Colon (tissue), 2 donors: ENCODE measurements at regions not wholly inside any gene's neighbourhood (a gene's known extent, or its start where the extent isn't known, plus 50 kb on each side); places are given as distances from the start of the nearest gene placed in this dataset.
"Not testable (repeated sequence)": the region's sequence is repeated elsewhere in the genome, so short reads cannot be mapped to it uniquely, and the experiment has no call there.

Experiments used
- FAIRE-seq: peaks from 2 replicates; lab custom pipeline; 2012; peaks lifted over from hg19 to GRCh38; lab: Jason Lieb, UNC
- donor health status: control.
- donor health status: control.

DNA sequence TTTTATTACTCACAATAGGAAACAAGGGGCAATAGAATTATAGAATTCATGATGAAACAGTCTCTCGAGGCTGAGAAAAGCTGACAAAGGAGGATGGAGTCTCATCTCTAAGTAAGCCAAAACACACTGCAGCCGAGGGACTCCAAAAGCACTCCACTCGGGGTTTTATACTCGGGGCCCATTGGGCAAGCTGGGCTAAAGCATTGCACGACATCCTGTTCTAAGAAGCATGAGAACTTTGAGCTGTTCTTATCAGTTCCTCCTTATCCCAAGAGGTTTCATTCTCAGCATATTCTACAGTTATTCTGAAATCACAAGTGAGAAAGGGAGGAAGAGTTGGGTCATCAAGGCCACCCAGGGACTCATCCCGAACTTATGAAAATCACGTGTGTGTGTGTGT lies 1475.5 kb downstream of the PCDH18 start:
- no peak for FAIRE-seq

DNA sequence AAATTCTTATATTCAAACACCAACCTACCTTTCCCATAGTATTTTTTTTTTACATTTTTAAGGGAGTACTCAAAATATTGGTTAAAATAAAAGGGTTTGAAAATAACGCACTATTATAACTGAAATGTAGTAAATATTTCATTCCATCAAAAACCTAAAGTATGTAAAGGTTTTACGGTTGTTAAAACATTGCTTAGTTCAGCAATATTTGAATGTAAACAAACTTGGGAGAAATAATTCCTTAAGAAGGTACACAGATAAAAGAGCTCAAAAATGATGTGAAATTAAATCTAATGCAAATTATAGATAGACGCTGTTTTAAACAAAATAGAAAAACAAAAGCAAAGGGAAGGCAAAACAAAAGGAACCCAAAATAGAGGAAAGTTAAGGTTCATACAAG lies 1476.9 kb downstream of the PCDH18 start:
- FAIRE-seq, result no peak

DNA sequence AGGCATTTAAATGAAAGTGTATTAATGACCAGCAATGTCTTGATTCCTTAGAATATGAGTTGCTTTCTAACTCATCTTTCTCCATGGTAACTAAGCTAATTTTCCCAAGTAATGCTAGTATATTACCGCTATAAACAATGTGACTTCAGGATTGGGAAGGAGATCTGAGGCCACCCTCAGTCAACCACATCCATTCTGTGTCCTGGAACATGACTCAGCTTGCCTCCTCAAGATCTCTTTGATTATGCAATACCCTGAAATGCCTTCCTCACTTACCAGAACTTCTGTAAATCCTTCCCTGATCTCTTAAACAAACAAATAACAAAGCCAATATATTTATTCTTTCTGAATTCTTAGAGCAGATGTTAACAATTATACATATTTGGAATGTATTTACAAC lies 1495.5 kb downstream of the PCDH18 start:
- no peak for FAIRE-seq

DNA sequence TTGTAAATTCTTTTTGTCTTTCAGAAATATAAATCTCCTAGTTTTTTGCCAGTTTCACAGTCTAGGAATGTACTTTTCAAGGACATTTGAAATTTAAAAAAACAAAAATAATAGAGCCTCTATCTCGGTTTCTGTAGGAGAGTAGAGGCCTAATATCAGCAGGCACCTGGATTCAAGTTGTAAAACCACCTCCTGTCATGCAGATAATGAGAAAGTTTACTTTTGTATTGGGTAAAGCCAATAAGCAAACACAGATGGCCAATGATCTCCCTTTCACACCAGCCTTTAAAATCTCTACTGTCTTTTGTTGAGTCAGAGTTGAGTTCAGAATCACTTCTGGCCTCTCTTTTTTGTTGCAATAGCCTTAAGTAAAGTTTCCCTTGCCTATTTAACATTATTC lies 1499.9 kb downstream of the PCDH18 start:
- FAIRE-seq, result no peak

DNA sequence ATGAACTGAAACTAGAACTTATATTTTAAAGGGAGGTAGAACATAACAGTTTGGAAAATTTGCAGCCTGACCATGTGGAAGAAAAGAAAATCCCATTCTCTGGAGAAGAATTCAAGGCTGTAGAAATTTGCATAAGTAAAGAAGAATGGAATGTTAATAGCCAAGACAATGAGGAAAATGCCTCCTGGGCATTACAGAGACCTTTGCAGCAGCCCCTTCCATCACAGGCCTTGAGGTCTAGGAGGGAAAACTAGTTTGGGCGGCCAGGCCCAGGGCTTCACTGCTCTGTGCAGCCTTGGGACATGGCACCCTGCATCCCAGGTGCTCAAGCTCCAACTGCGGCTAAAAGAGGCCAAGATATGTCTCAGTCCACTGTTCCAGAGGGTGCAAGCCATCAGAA lies 1506.8 kb downstream of the PCDH18 start:
- FAIRE-seq, result no peak

DNA sequence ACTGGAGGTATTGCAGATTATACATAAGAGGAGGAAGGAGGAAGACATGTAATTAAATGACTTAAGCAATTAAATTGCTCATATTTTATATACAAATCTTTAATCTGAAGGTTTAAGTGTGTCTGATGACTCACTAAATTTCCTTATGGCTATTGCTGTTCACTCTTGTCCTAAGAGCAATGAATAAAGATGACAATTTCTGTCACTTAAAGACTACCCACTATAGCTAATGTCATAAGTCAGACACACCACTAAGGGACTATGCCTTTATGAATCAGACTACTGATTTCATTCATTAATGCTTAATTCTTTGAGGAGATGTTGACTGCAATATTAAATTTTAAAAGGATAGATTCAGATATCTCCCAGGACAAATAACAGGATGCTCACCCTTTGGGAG lies 1514.7 kb downstream of the PCDH18 start:
- FAIRE-seq, result no peak

DNA sequence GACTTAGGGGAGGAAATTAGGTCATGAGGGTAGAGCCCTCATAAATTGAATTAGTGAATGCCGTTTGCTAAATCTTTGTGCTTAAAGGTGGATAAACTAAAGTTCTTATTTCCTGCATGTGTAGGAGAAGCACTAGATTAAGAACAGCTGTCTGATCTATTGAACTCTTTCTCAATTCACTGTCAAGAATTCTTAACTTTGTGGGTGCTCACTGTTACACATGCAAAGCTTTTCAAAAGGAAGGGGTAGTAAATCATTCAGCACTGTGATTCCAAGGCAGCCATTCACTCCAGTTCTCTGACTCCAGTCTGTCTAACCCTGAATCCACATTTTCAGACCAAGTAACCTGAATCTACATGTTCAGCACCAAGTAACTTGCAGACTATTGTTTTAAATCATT lies 1520.1 kb downstream of the PCDH18 start:
- no peak for FAIRE-seq

DNA sequence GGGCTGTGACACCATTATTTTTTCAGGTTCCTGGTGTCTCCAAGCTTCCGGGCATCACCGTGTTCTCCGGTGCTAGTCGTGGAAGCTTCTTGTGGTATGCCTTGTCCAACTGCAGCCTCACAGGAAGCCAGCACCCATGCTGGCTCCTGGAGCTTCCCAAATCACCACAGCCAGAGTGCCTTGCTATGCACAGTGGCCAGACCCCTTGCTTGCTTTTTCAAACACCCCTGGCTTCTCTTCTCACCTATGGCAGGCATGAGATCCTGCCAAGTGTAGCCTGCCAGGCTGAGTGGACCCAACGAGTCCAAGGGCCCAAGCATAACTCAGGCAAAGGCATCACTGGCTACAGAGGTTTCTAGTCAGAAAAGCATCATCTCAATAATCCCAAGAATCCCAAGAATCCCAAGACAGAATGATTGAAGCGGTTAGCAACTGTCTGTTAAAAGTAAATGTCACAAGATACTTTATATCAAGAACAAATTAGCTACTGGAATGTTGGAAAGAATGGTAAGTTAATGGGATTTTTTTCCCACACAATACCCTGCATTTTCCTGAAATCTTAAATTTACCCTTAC lies 1522.9 kb downstream of the PCDH18 start:
- FAIRE-seq, result no peak

DNA sequence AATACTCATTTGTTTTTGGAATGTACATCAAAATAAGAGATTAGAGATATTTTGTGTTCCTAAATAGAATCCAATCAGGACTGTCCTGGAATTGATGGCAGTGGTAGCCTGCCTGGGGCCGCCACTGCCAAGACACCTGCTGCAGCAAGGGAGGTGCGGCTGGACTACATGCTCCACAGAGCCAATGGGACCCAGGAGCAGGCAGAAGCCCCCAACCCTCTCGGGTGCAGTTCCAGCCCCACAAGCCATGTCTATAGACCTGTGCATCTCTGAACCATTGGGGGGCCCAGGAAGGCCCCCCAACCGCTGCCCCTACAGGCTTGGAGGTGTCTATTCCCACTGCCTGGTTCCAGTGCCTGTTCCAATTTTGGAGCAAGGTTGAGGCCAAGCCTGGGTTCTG lies 1524.3 kb downstream of the PCDH18 start:
- no peak for FAIRE-seq

DNA sequence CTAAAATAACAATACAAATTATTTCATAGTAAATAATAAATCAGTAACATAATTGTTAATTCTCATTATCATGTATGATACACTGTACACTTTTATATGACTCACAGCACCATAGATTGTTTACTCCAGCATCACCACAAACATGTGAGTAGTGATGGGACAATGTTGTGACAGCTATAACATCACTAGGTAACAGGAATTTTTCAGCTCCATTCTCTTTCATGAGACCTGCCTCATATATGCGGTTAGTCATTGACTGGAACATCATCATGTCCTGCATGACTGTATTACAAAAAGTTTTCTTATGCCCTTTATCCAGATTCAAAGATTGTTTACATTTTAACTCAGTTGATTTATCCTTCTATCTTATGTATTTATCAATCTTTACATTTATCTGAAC lies 1530.0 kb downstream of the PCDH18 start:
- FAIRE-seq, result no peak

DNA sequence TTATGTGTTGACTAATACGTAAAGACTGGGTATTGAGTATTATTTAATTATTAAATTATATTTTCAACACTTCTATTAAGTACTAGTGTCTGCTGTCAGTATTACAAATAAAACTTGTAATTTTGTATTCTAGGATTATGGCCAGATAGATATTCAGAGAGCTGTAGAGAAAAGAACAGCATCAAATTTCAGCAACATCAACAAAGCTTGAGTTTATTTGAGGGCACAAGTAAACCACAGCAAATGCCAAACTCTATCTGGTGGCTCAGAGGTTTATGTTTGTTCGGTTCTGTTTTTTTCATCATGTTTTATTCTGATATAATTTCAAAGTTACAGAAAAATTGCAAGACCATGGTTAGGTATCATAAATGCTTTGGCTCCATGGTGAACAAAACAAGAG lies 1530.5 kb downstream of the PCDH18 start:
- no peak for FAIRE-seq

DNA sequence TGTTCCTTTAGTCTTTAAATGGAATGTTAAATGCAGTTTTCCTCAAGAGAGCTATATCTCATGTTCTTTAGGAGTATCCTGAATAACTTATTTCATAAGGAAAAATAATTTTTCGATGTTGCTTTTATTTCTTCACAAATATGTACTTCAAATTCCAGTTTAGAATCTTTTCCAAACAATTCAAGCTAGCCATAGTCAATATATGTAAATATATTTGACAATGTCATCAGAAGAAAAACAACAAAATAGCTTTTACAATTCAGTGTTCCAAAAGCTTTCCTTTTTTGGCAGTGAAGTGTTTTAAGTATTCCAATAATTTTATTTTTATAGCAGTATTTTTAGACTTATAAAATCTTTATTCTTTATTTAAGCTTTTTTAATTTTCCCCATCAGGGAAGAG lies 1532.0 kb downstream of the PCDH18 start:
- FAIRE-seq, result no peak

DNA sequence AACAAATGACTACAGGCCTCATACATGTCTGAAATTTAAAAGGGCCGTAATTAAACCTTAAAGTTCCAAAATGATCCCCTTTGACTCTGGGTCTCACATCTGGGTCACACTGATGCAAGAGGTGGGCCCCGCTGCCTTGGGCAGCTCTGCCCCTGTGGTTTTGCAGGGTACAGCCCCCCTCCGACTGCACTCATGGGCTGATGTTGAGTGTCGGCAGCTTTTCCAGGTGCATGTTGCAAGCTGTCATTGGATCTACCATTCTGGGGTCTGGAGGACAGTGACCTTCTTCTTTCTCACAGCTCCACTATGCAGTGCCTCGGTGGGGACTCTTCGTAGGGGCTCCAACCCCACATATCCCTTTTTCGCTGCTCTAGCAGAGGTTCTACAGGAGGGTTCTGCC lies 1537.9 kb downstream of the PCDH18 start:
- FAIRE-seq, result no peak

DNA sequence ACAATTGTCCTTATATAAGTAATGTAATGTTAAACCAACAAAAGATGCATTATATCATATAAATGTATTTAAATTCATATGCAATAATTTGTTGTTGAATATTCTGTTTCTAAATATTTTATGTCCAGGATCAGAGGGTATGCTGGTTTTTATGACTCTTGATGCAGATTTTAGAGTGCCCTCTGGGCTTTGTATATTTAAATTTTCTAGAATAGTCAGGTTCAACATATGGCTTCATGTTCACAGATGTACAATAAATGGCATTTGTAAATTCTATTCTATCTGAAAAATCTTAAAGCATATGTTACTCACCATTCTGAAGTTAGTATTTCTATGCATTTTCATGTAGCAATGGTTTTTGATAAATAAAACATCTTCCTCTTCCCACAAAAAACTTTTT lies 1555.4 kb downstream of the PCDH18 start:
- no peak for FAIRE-seq

DNA sequence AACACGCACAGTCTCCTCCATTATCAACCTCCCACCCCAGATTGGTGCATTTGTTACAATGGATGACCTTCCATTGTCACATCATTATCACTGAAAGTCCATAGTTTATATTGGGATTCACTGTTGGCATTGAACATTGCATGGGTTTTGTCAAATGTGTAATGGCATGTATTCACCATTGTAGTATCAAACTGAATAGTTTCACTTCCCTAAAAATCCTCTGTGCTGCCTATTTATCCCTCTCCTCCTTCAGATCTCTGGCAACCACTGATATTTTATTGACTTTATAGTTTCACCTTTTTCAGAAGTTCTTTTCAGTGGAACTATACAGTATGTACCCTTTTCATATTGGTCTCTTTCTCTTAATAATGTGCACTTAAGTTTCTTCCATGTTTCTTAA lies 1565.4 kb downstream of the PCDH18 start:
- no peak for FAIRE-seq

DNA sequence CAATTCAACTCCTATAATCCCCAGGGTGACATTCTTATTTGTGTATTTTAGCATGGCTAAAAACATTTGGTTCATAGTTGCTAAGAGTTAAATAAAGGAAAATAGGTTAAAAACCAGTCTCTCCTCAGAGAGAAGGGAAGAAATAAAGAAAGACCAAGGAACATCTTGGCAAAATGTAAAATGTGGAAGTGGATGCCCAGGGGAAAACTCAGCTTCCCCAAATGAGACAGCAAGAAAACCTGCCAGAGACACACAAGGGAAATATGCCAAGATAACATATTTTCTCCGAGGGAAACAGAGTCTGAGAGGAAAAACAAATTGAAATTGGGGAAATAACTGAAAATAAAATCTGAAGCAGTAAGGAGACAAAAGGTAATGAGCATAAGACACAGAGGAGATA lies 1569.3 kb downstream of the PCDH18 start:
- FAIRE-seq, result no peak

DNA sequence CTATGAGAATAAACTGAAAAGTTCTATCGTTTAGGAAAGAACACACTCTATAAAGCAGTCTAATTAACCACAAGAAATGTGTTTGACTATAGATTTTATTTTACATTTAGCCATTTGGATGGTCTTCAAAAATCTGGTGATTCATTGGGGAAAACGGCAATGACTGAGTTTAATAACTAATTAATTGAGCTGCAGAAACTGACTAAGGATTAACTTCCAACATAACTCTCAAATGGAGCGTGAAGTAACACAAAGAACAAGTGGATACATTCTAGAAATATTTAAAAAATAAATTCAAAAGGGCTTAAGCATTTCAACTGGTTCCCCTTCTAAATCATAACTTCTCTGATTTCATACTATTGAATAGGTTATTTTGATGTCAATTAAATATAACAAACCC lies 1582.4 kb downstream of the PCDH18 start:
- FAIRE-seq, result no peak

DNA sequence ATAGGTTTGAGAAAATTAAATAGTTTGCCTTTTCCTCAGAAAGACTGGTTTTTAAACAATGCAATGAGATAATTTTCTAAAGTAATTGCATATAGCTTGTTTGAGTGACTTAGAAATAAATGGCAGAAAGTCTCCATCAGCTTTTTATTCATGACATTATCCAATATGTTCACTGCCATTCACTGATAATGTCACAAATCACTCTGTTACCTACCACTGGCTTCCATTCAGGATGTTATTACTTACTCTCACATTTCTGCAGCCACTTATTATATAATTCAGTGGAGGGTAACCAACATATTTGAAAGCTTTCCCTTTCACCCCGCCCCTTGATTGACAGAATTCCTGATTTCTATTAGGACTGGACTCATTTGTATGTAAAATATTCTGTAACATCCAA lies 1583.5 kb downstream of the PCDH18 start:
- no peak for FAIRE-seq

DNA sequence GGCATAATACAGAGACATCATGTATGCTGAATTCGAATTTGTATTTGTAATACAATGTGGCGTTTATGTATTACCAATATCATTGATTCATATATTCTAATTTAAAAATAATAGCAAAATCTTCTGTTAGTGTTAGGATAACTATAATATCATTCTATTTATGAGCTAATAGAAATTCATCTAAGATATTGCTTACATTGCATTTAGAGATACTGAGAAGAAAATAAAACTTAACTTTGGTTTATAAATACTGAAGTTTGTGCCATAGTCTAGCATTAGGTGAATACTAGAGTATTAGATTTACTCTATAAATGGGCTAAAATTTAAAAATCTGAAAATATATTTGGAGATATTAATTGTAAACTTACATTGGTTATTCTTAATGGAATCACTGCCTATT lies 1590.6 kb downstream of the PCDH18 start:
- FAIRE-seq, result no peak

DNA sequence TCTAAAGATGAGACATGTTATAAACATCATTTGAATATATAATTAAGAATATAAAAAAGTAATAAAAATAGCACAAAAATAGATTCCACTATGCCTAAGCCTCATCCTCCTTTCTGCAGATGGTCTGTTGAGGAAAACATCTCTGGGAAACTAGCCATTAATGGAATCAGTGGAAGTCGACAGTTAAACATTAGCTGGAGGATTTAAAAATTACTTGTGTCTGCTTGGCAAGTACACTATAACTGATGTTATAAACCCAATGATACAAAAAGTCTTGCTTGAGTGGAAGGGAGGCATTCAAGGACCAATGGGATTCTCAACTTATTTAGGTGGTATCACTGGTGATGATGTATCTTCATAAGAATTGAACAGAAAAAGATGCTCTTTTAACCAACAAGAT lies 1598.3 kb downstream of the PCDH18 start:
- no peak for FAIRE-seq

DNA sequence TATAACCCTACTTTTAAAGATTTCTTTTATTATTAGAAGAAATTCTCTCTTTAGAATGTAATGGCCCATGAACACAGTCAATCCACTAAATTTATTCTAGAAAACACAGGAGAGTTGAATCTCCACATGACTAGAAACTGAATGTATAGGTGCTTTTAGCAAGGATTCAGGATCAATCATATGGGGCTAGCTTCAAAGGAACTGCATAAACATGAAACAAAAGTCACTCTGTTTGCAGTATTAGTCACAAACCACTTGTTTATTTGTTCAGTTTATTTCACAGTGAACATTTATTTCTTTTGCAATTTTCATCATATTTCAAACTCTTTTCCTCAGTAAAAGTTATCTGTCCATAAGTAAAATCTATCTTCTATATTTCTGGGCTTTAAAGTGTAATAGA lies 1604.6 kb downstream of the PCDH18 start:
- no peak for FAIRE-seq

DNA sequence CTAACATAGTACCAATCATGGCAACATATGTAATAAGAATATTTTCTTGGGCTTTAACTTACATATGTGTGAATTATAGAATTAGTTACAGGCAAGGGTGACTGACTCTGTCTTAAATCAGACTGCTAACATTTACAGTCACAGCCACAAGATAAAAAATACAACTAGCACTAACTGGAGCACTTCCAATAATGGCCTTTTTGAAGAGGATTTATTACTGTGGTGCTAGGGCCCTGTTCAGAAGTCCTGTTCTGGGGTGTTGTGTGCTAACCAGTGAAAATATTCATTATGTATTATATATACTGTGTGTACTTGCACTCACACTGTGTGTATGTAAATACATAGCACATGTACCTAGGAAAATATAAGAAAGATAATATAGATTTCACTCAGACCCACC lies 1611.2 kb downstream of the PCDH18 start:
- no peak for FAIRE-seq

DNA sequence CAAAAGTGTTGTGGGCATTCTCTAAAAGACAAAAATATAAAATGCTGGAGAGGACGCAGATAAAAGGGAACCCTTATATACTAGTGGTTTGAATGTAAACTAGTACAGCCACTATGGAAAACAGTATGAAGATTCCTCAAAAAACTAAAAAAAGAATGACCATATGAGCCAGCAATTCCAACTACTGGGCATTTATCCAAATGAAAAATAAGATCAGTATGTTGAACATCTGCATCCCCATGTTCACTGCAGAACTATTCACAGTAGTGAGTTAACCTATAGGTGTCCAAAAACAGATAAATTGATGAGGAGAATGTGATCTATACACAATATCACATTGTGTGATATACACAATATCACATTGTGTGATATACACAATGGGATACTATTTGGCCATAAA lies 1615.3 kb downstream of the PCDH18 start:
- no peak for FAIRE-seq

DNA sequence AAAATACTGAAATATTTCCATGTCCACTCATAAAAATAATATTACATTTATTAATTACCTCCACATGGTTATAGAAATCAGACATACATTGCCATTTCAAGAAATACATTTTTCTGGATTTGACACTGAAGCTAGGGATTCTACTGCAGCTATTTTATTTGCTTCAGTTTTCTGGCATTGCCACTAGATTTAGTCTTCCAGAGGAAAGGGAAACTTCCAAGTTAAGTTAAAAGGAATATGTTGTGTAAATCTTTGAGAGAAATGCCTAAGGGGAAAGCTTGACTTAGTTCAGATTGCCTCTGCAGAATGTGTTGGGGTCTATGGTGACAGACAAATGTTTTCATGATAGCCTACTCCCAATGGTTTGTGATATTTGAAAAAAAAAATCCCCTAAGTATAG lies 1631.3 kb downstream of the PCDH18 start:
- no peak for FAIRE-seq

DNA sequence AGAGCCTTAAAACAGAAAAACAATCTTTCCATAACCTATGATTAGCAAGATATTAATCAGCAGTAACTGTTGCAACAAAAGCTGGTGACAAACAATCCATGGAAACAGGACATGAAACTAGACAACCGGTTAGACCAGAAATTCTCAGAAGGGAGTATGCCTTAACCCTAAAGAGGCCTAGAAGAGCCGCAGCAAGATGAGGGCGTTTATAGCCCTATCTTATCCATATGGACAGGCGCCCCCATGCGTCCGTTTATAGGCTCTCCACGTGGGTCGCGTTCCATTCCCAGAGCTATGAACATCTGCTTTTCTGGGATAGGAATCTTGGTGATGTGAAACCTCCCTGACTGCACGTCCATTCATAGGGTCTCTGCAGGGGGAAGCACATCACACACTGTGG lies 1662.7 kb upstream of the PABPC4L start:
- FAIRE-seq, result not testable (repeated sequence)
